Natural killer cell (primary cell): ENCODE measurements at regions not wholly inside any gene's neighbourhood (a gene's known extent, or its start where the extent isn't known, plus 50 kb on each side); places are given as distances from the start of the nearest gene placed in this dataset.

Source experiments
- ATAC-seq, 3 donors: fragments of 150-1000 bp in 2 of 3; fragments of 200-7000 bp in 1 of 3; cut with Tn5 transposase; 1 replicate in 1 of 3; 2 replicates in 2 of 3; pipeline ENCODE4 v1.10.0; 2021; ENCODE audit warnings: mild to moderate bottlenecking in 2 of 3, moderate library complexity in 2 of 3
- DNase-seq, 2 donors: peaks; one replicate each; pipeline versions ENCODE4 v3.0.0 to v3.0.0-alpha.2; 2013 to 2021; ENCODE audit warnings: mixed read lengths in 1 of 2
- H3K27ac ChIP-seq: one replicate; pipeline ENCODE4 v1.5.1; 2013; ENCODE audit warnings: mild to moderate bottlenecking, low read length
- H3K27me3 ChIP-seq: one replicate; pipeline ENCODE4 v1.6.1; 2013; ENCODE audit warnings: low read length; ENCODE audit not compliant: control insufficient read depth, insufficient read depth
- H3K36me3 ChIP-seq: one replicate; pipeline ENCODE4 v1.6.1; 2013; ENCODE audit warnings: low read length; ENCODE audit not compliant: control insufficient read depth, insufficient read depth
- H3K4me1 ChIP-seq: one replicate; pipeline ENCODE4 v1.6.1; 2013; ENCODE audit warnings: low read length; ENCODE audit not compliant: control insufficient read depth, insufficient read depth
- H3K4me3 ChIP-seq: one replicate; pipeline ENCODE4 v1.5.1; 2013; ENCODE audit warnings: low read length
- H3K9me3 ChIP-seq: one replicate; pipeline ENCODE4 v1.6.1; 2013; ENCODE audit warnings: low read length; ENCODE audit not compliant: control insufficient read depth, insufficient read depth
- H3K27ac Mint-ChIP-seq, 2 donors: one replicate each; pipeline ENCODE4 v1.8.0; 2022; ENCODE audit warnings: mild to moderate bottlenecking in 2 of 2, mixed read lengths in 2 of 2, moderate library complexity in 1 of 2
- H3K27me3 Mint-ChIP-seq, 2 donors: one replicate each; pipeline ENCODE4 v1.8.0; 2022; ENCODE audit warnings: low read depth in 2 of 2, mixed read lengths in 2 of 2
- H3K36me3 Mint-ChIP-seq: one replicate; pipeline ENCODE4 v1.8.0; 2022; ENCODE audit warnings: mixed read lengths
- H3K4me1 Mint-ChIP-seq, 2 donors: one replicate each; pipeline ENCODE4 v1.8.0; 2022; ENCODE audit warnings: mixed read lengths in 2 of 2
- H3K4me3 Mint-ChIP-seq: one replicate; pipeline ENCODE4 v1.8.0; 2022; ENCODE audit warnings: mild to moderate bottlenecking, moderate library complexity, mixed read lengths
- H3K9me3 Mint-ChIP-seq, 2 donors: one replicate each; pipeline ENCODE4 v1.8.0; 2022; ENCODE audit warnings: mixed read lengths in 2 of 2
- WGBS: methylation state at CpG from one replicate; pipeline ENCODE4 v1.1.7; 2013; ENCODE audit warnings: missing lambda C conversion rate; ENCODE audit not compliant: insufficient coverage; 5-methylcytosine and 5-hydroxymethylcytosine counted together
- intact Hi-C: fragments of 100-400 bp; cut with micrococcal nuclease; formaldehyde crosslinking; loops from one replicate; pipeline ENCODE4 v1.14.2; 2022
- TF ChIP-seq, protein P1 (sequence below): fragments of 200-600 bp; IDR thresholded peaks from one replicate; pipeline ENCODE4 v1.8.0; 2022; ENCODE audit warnings: antibody characterized with exemption

DNA sequence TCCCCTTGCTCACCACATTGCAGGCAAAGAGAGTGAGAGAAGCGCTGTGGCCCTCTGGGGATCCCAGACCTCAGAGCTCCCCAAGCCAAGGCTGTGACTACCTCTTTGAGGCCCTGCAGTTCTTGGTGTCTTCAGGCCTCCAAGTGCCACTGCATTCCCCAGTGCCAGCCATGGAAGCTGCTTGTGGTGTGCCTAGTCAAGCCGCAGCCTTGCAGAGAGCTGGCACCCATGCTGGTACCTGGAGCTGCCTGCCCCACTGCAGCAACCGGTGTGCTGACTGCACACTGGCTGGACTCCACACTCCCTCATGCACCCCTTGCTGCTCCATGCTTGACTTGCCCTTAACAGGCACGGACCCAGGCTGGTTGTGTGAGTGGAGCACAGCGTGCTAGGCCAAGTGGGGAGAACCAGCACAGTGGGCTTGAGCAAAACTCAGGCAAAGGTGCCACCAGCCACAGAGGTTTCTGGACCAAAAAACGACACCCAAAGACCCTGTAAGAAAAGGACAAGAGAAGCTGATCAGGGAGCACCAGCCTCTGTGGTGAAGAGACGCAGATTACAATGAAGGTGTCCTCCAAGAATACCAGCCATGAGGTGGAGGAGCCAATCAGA is 113.5 kb upstream of the TMEM18 start:
- Mint-ChIP-seq H3K4me3 (no peak overlapping the region), H3K4me1 (no peaks in the 10 kb centered on the region), H3K27me3 (peaks cover 5 to 11% of the 10 kb centered on the region in 2 donors), H3K36me3 (no peaks in the 10 kb centered on the region), H3K27ac (no peak overlapping the region), H3K9me3 (no peaks in the 10 kb centered on the region)
- Histone ChIP-seq H3K27ac (no peak overlapping the region), H3K4me1 (no peaks in the 10 kb centered on the region), H3K4me3 (no peak overlapping the region), H3K9me3 (no peaks in the 10 kb centered on the region), H3K27me3 (no peaks in the 10 kb centered on the region), H3K36me3 (no peaks in the 10 kb centered on the region)
- DNase-seq (no peak), ATAC-seq (no peak)
- intact Hi-C loops, result no loop called here
- TF ChIP-seq, protein P1, sequence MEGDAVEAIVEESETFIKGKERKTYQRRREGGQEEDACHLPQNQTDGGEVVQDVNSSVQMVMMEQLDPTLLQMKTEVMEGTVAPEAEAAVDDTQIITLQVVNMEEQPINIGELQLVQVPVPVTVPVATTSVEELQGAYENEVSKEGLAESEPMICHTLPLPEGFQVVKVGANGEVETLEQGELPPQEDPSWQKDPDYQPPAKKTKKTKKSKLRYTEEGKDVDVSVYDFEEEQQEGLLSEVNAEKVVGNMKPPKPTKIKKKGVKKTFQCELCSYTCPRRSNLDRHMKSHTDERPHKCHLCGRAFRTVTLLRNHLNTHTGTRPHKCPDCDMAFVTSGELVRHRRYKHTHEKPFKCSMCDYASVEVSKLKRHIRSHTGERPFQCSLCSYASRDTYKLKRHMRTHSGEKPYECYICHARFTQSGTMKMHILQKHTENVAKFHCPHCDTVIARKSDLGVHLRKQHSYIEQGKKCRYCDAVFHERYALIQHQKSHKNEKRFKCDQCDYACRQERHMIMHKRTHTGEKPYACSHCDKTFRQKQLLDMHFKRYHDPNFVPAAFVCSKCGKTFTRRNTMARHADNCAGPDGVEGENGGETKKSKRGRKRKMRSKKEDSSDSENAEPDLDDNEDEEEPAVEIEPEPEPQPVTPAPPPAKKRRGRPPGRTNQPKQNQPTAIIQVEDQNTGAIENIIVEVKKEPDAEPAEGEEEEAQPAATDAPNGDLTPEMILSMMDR, result no peak
- WGBS, result 85% methylated on average over 7 of the region's 7 CpGs

DNA sequence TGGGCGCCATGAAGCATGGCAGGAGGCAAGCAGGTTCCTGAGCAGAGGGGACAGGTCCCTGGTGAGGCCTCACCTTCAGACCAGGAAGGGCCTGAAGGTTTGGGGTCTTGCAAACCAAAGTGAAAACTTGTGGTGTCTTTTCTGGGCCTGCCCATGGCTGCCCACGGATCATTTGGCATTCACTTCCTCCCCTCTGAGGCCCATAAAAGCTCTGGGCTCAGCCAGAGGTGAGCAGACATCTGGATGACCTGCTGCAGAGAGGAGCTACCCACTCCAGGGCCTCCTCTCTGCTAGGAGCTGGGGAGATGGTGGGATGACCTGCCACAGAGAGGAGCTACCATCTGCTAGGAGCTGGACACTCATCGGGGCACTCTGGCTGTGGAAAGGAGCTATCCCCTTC is 112.9 kb upstream of the TMEM18 start:
- Histone ChIP-seq H3K27ac (no peak overlapping the region), H3K9me3 (no peaks in the 10 kb centered on the region), H3K4me3 (no peak overlapping the region), H3K4me1 (no peaks in the 10 kb centered on the region), H3K36me3 (no peaks in the 10 kb centered on the region), H3K27me3 (no peaks in the 10 kb centered on the region)
- H3K27ac Mint-ChIP-seq, result no peak overlapping the region
- no peaks in the 10 kb centered on the region for H3K9me3 Mint-ChIP-seq
- no peaks in the 10 kb centered on the region for H3K4me1 Mint-ChIP-seq
- H3K27me3 Mint-ChIP-seq, result peaks cover 3 to 11% of the 10 kb centered on the region in 2 donors
- no peaks in the 10 kb centered on the region for H3K36me3 Mint-ChIP-seq
- intact Hi-C loops, result no loop called here
- TF ChIP-seq, protein P1, result no peak
- H3K4me3 Mint-ChIP-seq, result no peak overlapping the region
- WGBS, result 85% methylated on average over 3 of the region's 3 CpGs
- DNase-seq (no peak), ATAC-seq (no peak)

DNA sequence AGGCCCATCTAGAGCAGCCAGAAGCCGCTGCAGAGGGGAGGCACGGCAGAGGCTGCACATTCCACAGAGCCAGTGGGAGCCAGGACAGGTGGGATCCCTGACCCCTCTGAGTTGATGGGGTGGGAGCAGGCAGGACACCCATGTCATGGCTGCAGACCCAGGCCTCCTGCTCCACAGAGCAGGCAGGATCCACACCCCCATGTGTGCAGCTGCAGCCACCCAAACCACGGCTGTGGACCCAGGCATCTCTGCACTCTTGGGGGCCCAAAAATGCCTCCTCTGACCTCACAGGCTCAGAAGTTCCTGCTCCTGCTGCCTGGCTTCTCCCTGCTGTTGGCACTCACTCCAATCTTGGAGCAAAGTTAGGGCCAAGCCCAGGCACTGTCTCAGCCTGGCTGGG is 112.3 kb upstream of the TMEM18 start:
- TF ChIP-seq, protein P1, result no peak
- Mint-ChIP-seq H3K27ac (no peak overlapping the region), H3K27me3 (peaks cover 3 to 11% of the 10 kb centered on the region in 2 donors), H3K4me3 (no peak overlapping the region), H3K4me1 (no peaks in the 10 kb centered on the region), H3K36me3 (no peaks in the 10 kb centered on the region), H3K9me3 (no peaks in the 10 kb centered on the region)
- no peaks in the 10 kb centered on the region for H3K36me3 ChIP-seq
- no peak overlapping the region for H3K27ac ChIP-seq
- intact Hi-C loops, result no loop called here
- no peak overlapping the region for H3K4me3 ChIP-seq
- H3K9me3 ChIP-seq, result no peaks in the 10 kb centered on the region
- no peaks in the 10 kb centered on the region for H3K27me3 ChIP-seq
- H3K4me1 ChIP-seq, result no peaks in the 10 kb centered on the region
- ATAC-seq, result no peak
- no peak for DNase-seq
- WGBS, result 88% methylated on average over 3 of the region's 3 CpGs
